ENCODE measurements at regions not wholly inside any gene's neighbourhood (a gene's known extent, or its start where the extent isn't known, plus 50 kb on each side); places are given as distances from the start of the nearest gene placed in this dataset.

GRCh38 chr7:17584822-17585221, 286.4 kb downstream of the AHR start:
- H4K20me1 ChIP-seq (ENCODE audit: low read depth, low read length), result no peaks in the 10 kb centered on the region
- H3K9ac ChIP-seq (ENCODE audit: low read length), result no peak overlapping the region
- no peak overlapping the region for H3K4me2 ChIP-seq (ENCODE audit: low read depth, low read length, poor library complexity, severe bottlenecking)
- no peak overlapping the region for H3K27ac ChIP-seq (ENCODE audit: low read depth, low read length)
- H3K36me3 ChIP-seq (ENCODE audit: low read length), result no peaks in the 10 kb centered on the region
- H3K79me2 ChIP-seq (ENCODE audit: insufficient read depth, low read length), result no peaks in the 10 kb centered on the region
- H3F3A ChIP-seq (ENCODE audit: insufficient read depth), result no peaks in the 10 kb centered on the region
- no peaks in the 10 kb centered on the region for H3K9me2 ChIP-seq (replicated peaks; ENCODE audit: insufficient read depth, low read length)
- no peak for TF ChIP-seq EZH2phosphoT487 (conservative IDR thresholded peaks at IDR 0.05; ENCODE audit: low read length)
- TF ChIP-seq CTCF (IDR thresholded peaks at IDR 0.05; ENCODE audit: insufficient read depth, low read length, poor library complexity, severe bottlenecking), result no peak
- no peak overlapping the region for H3K4me3 ChIP-seq (ENCODE audit: insufficient read depth, low read length, poor library complexity, severe bottlenecking)
- no peaks in the 10 kb centered on the region for H3K27me3 ChIP-seq (ENCODE audit: low read length)
- H2AFZ ChIP-seq (ENCODE audit: low read depth, low read length, severe bottlenecking), result no peak overlapping the region
- no peaks in the 10 kb centered on the region for H3K9me3 ChIP-seq (ENCODE audit: insufficient read depth, low read length)

GRCh38 chr7:17586711-17587110, 288.3 kb downstream of the AHR start:
- Histone ChIP-seq H3K4me2 (ENCODE audit: low read depth, low read length, poor library complexity, severe bottlenecking) (no peak overlapping the region), H3K79me2 (ENCODE audit: insufficient read depth, low read length) (no peaks in the 10 kb centered on the region), H3K9me2 (replicated peaks; ENCODE audit: insufficient read depth, low read length) (no peaks in the 10 kb centered on the region), H3F3A (ENCODE audit: insufficient read depth) (no peaks in the 10 kb centered on the region), H3K27me3 (ENCODE audit: low read length) (no peaks in the 10 kb centered on the region), H4K20me1 (ENCODE audit: low read depth, low read length) (no peaks in the 10 kb centered on the region), H3K27ac (ENCODE audit: low read depth, low read length) (no peak overlapping the region), H3K9me3 (ENCODE audit: insufficient read depth, low read length) (no peaks in the 10 kb centered on the region), H3K36me3 (ENCODE audit: low read length) (no peaks in the 10 kb centered on the region), H2AFZ (ENCODE audit: low read depth, low read length, severe bottlenecking) (no peak overlapping the region), H3K9ac (ENCODE audit: low read length) (no peak overlapping the region), H3K4me3 (ENCODE audit: insufficient read depth, low read length, poor library complexity, severe bottlenecking) (no peak overlapping the region)
- TF ChIP-seq CTCF (IDR thresholded peaks at IDR 0.05; ENCODE audit: insufficient read depth, low read length, poor library complexity, severe bottlenecking), result no peak
- no peak for TF ChIP-seq EZH2phosphoT487 (conservative IDR thresholded peaks at IDR 0.05; ENCODE audit: low read length)

- H3K79me2 ChIP-seq (ENCODE audit: insufficient read depth, low read length), result no peaks in the 10 kb centered on the region
- H3K9me2 ChIP-seq (replicated peaks; ENCODE audit: insufficient read depth, low read length), result no peaks in the 10 kb centered on the region
- no peaks in the 10 kb centered on the region for H3F3A ChIP-seq (ENCODE audit: insufficient read depth)
- H4K20me1 ChIP-seq (ENCODE audit: low read depth, low read length), result no peaks in the 10 kb centered on the region
- no peak overlapping the region for H3K4me2 ChIP-seq (ENCODE audit: low read depth, low read length, poor library complexity, severe bottlenecking)
- H3K27ac ChIP-seq (ENCODE audit: low read depth, low read length), result no peak overlapping the region
- H2AFZ ChIP-seq (ENCODE audit: low read depth, low read length, severe bottlenecking), result no peak overlapping the region
- no peak overlapping the region for H3K4me3 ChIP-seq (ENCODE audit: insufficient read depth, low read length, poor library complexity, severe bottlenecking)
- no peaks in the 10 kb centered on the region for H3K9me3 ChIP-seq (ENCODE audit: insufficient read depth, low read length)
- H3K27me3 ChIP-seq (ENCODE audit: low read length), result no peaks in the 10 kb centered on the region
- no peaks in the 10 kb centered on the region for H3K36me3 ChIP-seq (ENCODE audit: low read length)
- H3K9ac ChIP-seq (ENCODE audit: low read length), result no peak overlapping the region
- TF ChIP-seq EZH2phosphoT487 (conservative IDR thresholded peaks at IDR 0.05; ENCODE audit: low read length) (no peak), CTCF (IDR thresholded peaks at IDR 0.05; ENCODE audit: insufficient read depth, low read length, poor library complexity, severe bottlenecking) (no peak)
These were observed 290.3 kb downstream of the AHR start for GRCh38 chr7:17588730-17589129.

DNA sequence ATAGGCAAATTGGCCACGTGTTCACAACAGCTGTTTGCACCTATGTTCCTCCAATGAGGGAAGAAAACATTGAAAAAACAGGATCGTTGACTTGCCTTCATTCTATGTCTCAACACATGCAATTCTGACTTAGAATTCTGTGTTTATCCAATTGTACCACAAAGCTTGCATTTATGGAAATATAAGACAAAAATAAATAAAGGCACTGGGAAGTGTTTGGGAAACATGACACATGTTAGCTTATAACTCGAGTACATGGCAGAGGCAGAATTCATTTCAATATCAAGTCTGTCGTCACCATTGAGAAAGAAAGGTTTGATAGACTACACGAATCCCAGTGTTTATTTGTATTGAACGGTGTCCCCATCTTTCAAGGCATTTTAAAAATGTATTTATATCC, 291.2 kb downstream of the AHR start:
- no peaks in the 10 kb centered on the region for H3K36me3 ChIP-seq (ENCODE audit: low read length)
- H3K79me2 ChIP-seq (ENCODE audit: insufficient read depth, low read length), result no peaks in the 10 kb centered on the region
- no peaks in the 10 kb centered on the region for H3F3A ChIP-seq (ENCODE audit: insufficient read depth)
- no peak overlapping the region for H3K4me2 ChIP-seq (ENCODE audit: low read depth, low read length, poor library complexity, severe bottlenecking)
- no peaks in the 10 kb centered on the region for H3K9me3 ChIP-seq (ENCODE audit: insufficient read depth, low read length)
- no peak overlapping the region for H2AFZ ChIP-seq (ENCODE audit: low read depth, low read length, severe bottlenecking)
- H3K27ac ChIP-seq (ENCODE audit: low read depth, low read length), result no peak overlapping the region
- H3K4me3 ChIP-seq (ENCODE audit: insufficient read depth, low read length, poor library complexity, severe bottlenecking), result no peak overlapping the region
- H3K9me2 ChIP-seq (replicated peaks; ENCODE audit: insufficient read depth, low read length), result no peaks in the 10 kb centered on the region
- H4K20me1 ChIP-seq (ENCODE audit: low read depth, low read length), result no peaks in the 10 kb centered on the region
- no peak for TF ChIP-seq CTCF (IDR thresholded peaks at IDR 0.05; ENCODE audit: insufficient read depth, low read length, poor library complexity, severe bottlenecking)
- no peak for TF ChIP-seq EZH2phosphoT487 (conservative IDR thresholded peaks at IDR 0.05; ENCODE audit: low read length)
- H3K27me3 ChIP-seq (ENCODE audit: low read length), result no peaks in the 10 kb centered on the region
- no peak overlapping the region for H3K9ac ChIP-seq (ENCODE audit: low read length)
